Transverse colon (tissue), 4 donors: ENCODE measurements at regions not wholly inside any gene's neighbourhood (a gene's known extent, or its start where the extent isn't known, plus 50 kb on each side); places are given as distances from the start of the nearest gene placed in this dataset.

Experiments
- DNase-seq: peaks from one replicate; pipeline ENCODE4 v3.0.0-alpha.2; 2019
- H3K27ac ChIP-seq, 4 donors: fragments of 200-600 bp; sonication (generic); 2 replicates each; pipeline ENCODE4 v1.5.1; 2016 to 2018; ENCODE audit warnings: inconsistent platforms in 4 of 4
- H3K27me3 ChIP-seq: fragments of 200-600 bp; sonication (generic); 2 replicates; pipeline ENCODE4 v1.5.1; 2017; ENCODE audit warnings: inconsistent platforms
- H3K36me3 ChIP-seq, 4 donors: fragments of 200-600 bp; sonication (generic); 2 replicates each; pipeline ENCODE4 v1.5.1; 2017 to 2019; ENCODE audit warnings: inconsistent platforms in 4 of 4
- H3K4me1 ChIP-seq, 4 donors: fragments of 200-600 bp; sonication (generic); 2 replicates each; pipeline ENCODE4 v1.5.1; 2017 to 2020; ENCODE audit warnings: inconsistent platforms in 4 of 4
- H3K4me3 ChIP-seq, 4 donors: fragments of 200-600 bp; sonication (generic); 1 replicate in 1 of 4; 2 replicates in 3 of 4; pipeline versions ENCODE4 v1.5.1 to v1.6.1; 2017 to 2019; ENCODE audit warnings: inconsistent platforms in 4 of 4
- H3K9me3 ChIP-seq, 2 donors: fragments of 200-600 bp; sonication (generic); 2 replicates each; pipeline ENCODE4 v1.5.1; 2017 to 2019; ENCODE audit warnings: inconsistent platforms in 2 of 2
- CTCF ChIP-seq, 5 experiments: fragments of 200-600 bp in 3 of 5; fragments of 450-650 bp in 2 of 5; sonication (generic) in 3 of 5; IDR thresholded peaks; 1 replicate in 2 of 5; 2 replicates in 3 of 5; pipeline ENCODE4 v1.5.1; 2016 to 2017; ENCODE audit warnings: antibody characterized with exemption in 5 of 5, inconsistent platforms in 3 of 5, mild to moderate bottlenecking in 2 of 5, moderate library complexity in 1 of 5
- EP300 ChIP-seq: sonication (generic); formaldehyde crosslinking; IDR thresholded peaks from one replicate; pipeline ENCODE4 v1.6.1; 2017; ENCODE audit warnings: antibody characterized with exemption, low read depth
- POLR2A ChIP-seq: fragments of 450-650 bp; IDR thresholded peaks from one replicate; pipeline ENCODE4 v1.6.1; 2016; ENCODE audit warnings: antibody characterized with exemption, mild to moderate bottlenecking, moderate library complexity
- POLR2AphosphoS5 ChIP-seq, 3 donors: sonication (generic); formaldehyde crosslinking; IDR thresholded peaks; one replicate each; pipeline ENCODE4 v1.6.1; 2016; ENCODE audit warnings: antibody characterized with exemption in 3 of 3
- WGBS, 2 donors: methylation state at CpG; one replicate each; pipeline ENCODE4 v1.1.5; 2018; ENCODE audit warnings: low coverage in 1 of 2; 5-methylcytosine and 5-hydroxymethylcytosine counted together
- in situ Hi-C, 4 donors: fragments of 200-750 bp; cut with MboI; loops; one replicate each; pipeline versions ENCODE4 v1.15.0 to v1.15.1; 2017; ENCODE audit warnings: low sequenced_read_pairs in 3 of 4, low pct_ligation_motif_present in 1 of 4, low pct_unique_long_range_greater_than_20kb in 1 of 4
- intact Hi-C: fragments of 100-400 bp; cut with DNase I; formaldehyde crosslinking; loops from one replicate; pipeline ENCODE4 v1.15.1; 2023; ENCODE audit warnings: low total_unique reads

GRCh38 chr2:12315224-12315623, 401.5 kb upstream of the TRIB2 start:
- no peak overlapping the region for H3K4me3 ChIP-seq
- H3K4me1 ChIP-seq = peaks cover 15 to 40% (median 37%) of the 10 kb centered on the region in 4 donors
- in situ Hi-C loops = no loop called here
- H3K27me3 ChIP-seq = no peaks in the 10 kb centered on the region
- DNase-seq = no peak
- no peak overlapping the region for H3K27ac ChIP-seq
- H3K9me3 ChIP-seq = no peaks in the 10 kb centered on the region
- TF ChIP-seq CTCF (IDR thresholded peaks at IDR 0.05) (no peak), EP300 (no peak), POLR2AphosphoS5 (IDR thresholded peaks at IDR 0.05) (no peak), POLR2A (no peak)
- WGBS, 2 donors = 93% methylated on average over 3 of the region's 3 CpGs; no CpG with 5 or more reads in 1 of the 2 donors
- no peaks in the 10 kb centered on the region for H3K36me3 ChIP-seq
- intact Hi-C loops = no loop called here

GRCh38 chr2:12316476-12316875, 400.3 kb upstream of the TRIB2 start:
- Histone ChIP-seq H3K4me1 (peaks cover 15 to 41% (median 38%) of the 10 kb centered on the region in 4 donors), H3K27me3 (no peaks in the 10 kb centered on the region), H3K4me3 (no peak overlapping the region), H3K36me3 (no peaks in the 10 kb centered on the region), H3K9me3 (no peaks in the 10 kb centered on the region), H3K27ac (no peak overlapping the region)
- in situ Hi-C loops = no loop called here
- WGBS, 2 donors = 91 to 92% methylated on average over 2 to 3 of the region's 3 CpGs
- TF ChIP-seq EP300 = no peak
- no peak for TF ChIP-seq POLR2AphosphoS5 (IDR thresholded peaks at IDR 0.05)
- no peak for TF ChIP-seq CTCF (IDR thresholded peaks at IDR 0.05)
- TF ChIP-seq POLR2A = no peak
- DNase-seq = no peak
- intact Hi-C loops = no loop called here

- Histone ChIP-seq H3K4me1 (peaks cover 15 to 41% (median 38%) of the 10 kb centered on the region in 4 donors), H3K36me3 (no peaks in the 10 kb centered on the region), H3K27ac (peak overlapping the region; percentile 66 to 84 (median 80)), H3K27me3 (no peaks in the 10 kb centered on the region), H3K4me3 (no peak overlapping the region), H3K9me3 (no peaks in the 10 kb centered on the region)
- DNase-seq = no peak
- in situ Hi-C loops (no loop called here), intact Hi-C loops (no loop called here)
- 56% methylated on average over 3 of the region's 3 CpGs; no CpG with 5 or more reads in 1 of the 2 donors for WGBS, 2 donors
- no peak for TF ChIP-seq POLR2A
- TF ChIP-seq CTCF (IDR thresholded peaks at IDR 0.05) = no peak
- no peak for TF ChIP-seq POLR2AphosphoS5 (IDR thresholded peaks at IDR 0.05)
- no peak for TF ChIP-seq EP300
These were observed 399.4 kb upstream of the TRIB2 start for GRCh38 chr2:12317286-12317685.

GRCh38 chr2:12317814-12318426, 398.8 kb upstream of the TRIB2 start:
- intact Hi-C loops = no loop called here
- Histone ChIP-seq H3K27me3 (no peaks in the 10 kb centered on the region), H3K9me3 (no peaks in the 10 kb centered on the region), H3K36me3 (no peaks in the 10 kb centered on the region), H3K27ac (peak overlapping the region; percentile 66 to 84 (median 80)), H3K4me1 (peaks cover 15 to 41% (median 38%) of the 10 kb centered on the region in 4 donors), H3K4me3 (no peak overlapping the region)
- DNase-seq = peak; percentile 52
- WGBS, 2 donors = 20 to 51% methylated on average over 1 to 6 of the region's 6 CpGs
- in situ Hi-C loops = no loop called here
- TF ChIP-seq POLR2A (no peak), CTCF (IDR thresholded peaks at IDR 0.05) (no peak), POLR2AphosphoS5 (IDR thresholded peaks at IDR 0.05) (peak in 2 of 3 donors; percentile 26 to 27)
